HG03520 (cell line): ENCODE measurements at regions not wholly inside any gene's neighbourhood (a gene's known extent, or its start where the extent isn't known, plus 50 kb on each side); places are given as distances from the start of the nearest gene placed in this dataset.

ENCODE experiments used
- ATAC-seq: cut with Tn5 transposase; IDR thresholded peaks from one replicate; pipeline ENCODE4 v1.9.1; 2021; ENCODE audit warnings: mild to moderate bottlenecking, moderate library complexity; ENCODE audit not compliant: unreplicated experiment

DNA sequence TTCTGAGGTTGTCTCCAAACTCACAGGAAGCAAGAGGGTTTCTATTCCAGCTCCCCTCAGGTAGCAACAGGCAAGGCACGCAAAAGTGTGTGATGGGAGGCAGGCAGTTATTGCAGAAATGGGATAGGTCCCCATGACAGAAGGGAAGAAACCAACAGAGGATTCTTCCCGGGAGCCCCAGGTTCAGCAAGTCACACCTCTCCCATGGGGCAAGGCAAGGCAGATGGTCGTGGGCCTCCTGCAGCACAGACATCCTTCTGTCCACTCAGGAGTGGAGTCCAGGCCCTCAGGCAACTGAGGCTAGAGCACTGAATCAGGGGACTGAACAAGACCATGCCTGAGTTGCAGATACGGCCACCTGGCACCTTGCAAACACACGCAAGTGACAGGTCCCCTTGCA, 424.9 kb upstream of the IRX4 start:
- no peak for ATAC-seq

DNA sequence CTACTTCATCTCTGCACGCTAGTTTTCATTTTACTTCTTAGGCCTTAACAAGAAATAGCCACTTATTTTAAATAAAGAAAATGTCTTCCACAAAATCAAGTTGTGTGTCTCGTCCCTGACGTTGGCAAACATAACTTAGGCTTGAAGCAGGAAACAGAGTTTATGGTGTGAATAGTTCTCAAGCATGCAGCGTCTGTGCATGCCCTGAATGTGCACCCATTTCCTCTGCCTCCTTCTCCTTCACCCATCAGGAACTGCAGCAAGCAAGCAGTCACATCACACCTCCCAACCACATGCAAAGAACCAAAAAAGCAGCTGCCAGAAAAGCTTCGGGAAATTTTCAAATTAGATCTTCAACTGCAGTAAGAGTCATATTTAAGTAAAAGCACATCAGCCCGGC, 424.0 kb upstream of the IRX4 start:
- ATAC-seq = no peak

- ATAC-seq = no peak
These were observed 420.8 kb upstream of the IRX4 start for GRCh38 chr5:2303431-2304100.

DNA sequence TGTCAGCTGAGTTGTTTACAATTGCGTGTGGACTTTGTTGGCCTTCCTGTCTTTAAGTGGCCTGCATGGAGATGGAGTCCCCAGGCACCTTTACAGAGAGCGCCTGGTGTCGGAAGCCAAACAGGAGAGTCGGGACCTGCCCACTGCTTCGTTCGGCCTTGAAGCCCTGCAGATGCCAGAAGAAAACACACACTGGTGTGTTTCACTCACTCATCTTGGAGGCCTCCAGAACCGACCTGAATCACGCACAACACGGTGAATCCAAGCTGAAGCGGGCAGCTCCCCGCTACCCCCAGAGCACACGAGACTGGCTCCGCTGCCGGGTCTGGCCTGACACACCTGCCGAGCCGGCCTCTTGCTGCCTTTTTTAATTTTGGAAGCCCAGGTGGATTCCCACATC, 419.4 kb upstream of the IRX4 start:
- no peak for ATAC-seq

GRCh38 chr5:2300861-2301574, 418.3 kb upstream of the IRX4 start:
- no peak for ATAC-seq

GRCh38 chr5:2300421-2300820, 417.7 kb upstream of the IRX4 start:
- ATAC-seq = no peak

DNA sequence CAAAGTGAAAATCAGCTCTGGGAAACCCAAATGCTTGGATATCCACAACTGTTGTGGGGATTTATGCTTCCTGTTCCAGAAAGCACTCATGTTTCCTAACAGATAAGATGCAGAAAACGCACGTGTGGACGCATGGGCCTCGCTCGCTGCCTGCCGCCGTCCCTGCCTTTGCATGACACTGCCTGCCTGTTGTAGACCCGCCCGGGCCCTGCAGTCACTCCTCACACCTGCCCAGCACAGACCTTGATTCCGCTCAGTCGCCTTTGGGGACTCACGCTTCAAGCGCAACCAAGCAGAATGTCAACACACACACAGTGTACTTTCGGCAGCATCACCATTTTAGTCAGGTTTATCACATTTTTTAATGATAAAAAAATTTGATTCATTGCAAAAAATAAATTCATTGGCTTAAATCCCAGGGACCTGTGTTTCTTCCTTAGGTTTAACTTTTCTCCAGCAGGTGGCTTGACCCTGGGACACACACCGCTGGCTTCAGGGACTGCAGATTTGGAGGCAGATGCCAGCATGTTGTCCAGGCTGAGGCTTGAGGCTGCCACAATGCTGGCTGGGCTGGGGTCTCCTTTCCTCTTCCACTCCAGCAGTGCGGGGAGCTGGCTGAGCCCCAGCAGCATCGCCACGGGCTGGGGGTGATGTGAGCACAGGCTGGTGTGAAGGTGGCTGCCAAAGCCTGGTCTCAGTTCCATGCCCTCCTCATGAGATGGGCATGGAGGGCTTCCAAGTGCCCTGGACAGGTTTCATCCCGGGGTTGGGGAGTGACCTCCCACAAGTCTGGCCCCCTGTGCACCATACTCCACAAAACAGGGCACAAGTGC, 416.9 kb upstream of the IRX4 start:
- no peak for ATAC-seq

DNA sequence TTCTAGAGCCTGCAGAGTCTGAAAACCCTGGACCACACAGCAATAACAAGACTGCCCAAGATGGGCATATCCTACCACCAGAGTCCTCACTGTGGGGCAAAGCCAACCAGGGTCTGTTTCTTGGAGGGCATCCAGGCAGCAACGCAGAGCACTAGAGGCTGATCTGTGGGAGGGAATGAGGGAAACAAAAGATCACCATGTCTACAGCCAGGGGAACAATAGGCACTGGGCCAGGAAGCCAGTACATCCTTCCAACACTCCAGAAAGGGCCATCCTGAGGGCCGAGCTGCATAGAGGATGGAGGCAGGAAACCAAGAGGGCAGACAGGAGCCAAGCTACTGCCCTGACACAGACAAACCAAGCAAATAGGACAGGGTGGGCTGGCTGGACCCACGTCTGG, 416.1 kb upstream of the IRX4 start:
- no peak for ATAC-seq

- no peak for ATAC-seq
These were observed 415.3 kb upstream of the IRX4 start for GRCh38 chr5:2297991-2298390.

- no peak for ATAC-seq
These were observed 412.8 kb upstream of the IRX4 start for GRCh38 chr5:2295476-2295875.

- ATAC-seq = no peak
These were observed 411.2 kb upstream of the IRX4 start for GRCh38 chr5:2293906-2294305.

DNA sequence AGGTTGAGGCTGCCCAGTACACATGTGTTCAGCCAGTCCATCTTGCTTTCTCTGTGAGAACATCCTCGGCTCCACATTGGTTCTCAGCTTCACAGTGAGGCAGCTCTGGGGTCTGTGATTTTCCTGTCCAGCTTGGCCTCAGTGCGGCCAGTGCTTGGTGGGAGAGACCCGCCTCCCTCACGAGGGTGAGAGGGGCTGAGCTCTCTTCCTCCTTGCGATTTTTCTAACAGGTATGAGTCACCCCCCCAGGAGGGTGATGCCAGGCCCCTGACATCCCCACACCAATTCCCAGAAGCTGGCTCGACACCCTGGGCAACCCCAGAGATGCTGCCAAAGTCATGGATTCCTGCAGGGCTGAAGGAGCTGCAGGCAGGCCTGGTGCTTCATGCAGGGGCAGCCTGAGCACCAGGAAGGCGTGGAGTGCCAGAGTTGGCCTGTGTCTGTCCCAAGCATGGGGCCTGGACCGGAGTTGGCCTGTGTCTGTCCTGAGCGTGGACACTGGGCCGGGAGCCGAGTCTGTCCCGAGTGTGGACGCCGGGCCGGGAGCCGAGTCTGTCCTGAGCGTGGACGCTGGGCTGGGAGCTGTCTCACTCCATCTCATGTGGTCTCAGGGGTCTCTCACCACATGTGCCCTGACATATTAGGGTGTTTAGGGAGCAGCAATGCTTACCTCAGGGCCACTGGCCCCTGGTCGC, 408.6 kb upstream of the IRX4 start:
- no peak for ATAC-seq

- no peak for ATAC-seq
These were observed 406.7 kb upstream of the IRX4 start for GRCh38 chr5:2289380-2289779.

DNA sequence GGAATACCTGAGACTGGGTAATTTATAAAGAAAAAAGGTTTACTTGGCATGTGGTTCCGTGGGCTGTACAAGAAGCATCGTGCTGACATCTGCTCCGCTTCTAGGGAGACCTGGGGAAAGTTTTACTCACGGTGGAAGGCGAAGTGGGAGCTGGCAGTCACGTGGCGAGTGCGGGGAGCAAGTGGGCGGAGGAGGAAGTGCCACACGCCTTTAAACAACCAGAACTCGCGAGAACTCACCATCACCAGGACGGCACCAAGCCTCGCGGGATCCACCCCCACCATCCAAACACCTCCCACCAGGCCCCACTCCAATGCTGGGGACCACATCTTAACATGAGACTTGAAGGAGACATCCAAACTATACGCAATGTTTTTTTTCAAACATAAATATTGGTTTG, 406.2 kb upstream of the IRX4 start:
- no peak for ATAC-seq

DNA sequence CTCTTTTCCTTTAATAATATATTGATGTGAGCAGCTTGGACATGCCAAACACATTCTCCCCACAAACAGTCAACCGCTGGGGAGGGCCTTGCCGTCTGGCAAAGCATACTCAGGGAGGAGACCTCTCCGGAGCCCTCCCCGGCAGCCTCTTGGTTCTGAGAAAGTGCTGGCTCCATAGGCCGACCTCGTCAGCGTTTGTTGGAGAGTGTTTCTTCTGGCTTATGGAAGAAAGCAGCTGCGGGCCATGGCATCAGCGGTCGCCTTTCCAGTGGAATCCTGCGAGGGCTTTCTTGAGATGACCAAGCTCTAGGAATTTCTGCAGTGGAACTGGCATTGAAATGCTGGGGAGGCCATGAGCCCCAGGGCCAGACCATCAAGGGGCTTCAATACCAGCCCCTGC, 405.7 kb upstream of the IRX4 start:
- ATAC-seq = no peak

- no peak for ATAC-seq
These were observed 403.5 kb upstream of the IRX4 start for GRCh38 chr5:2286250-2286649.

DNA sequence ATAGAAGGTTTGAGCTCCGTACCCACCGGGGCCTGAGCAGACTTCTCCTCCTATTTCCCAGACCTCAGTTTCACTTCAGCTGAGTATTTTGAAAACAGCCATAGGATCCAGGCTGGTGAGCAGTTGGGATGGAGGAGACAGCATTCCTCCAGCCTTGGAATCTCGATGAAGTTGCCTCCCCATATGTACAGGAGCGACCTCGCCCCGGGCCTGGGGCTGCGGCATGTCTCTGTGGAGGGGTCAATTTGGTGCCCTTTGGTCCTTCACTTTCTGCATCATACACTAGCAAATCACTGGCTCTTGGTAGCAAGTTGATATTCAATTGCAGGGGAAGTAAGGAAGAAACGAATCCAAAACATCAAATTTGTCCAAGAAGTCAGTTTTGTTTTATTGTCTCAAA, 402.0 kb upstream of the IRX4 start:
- ATAC-seq = no peak

DNA sequence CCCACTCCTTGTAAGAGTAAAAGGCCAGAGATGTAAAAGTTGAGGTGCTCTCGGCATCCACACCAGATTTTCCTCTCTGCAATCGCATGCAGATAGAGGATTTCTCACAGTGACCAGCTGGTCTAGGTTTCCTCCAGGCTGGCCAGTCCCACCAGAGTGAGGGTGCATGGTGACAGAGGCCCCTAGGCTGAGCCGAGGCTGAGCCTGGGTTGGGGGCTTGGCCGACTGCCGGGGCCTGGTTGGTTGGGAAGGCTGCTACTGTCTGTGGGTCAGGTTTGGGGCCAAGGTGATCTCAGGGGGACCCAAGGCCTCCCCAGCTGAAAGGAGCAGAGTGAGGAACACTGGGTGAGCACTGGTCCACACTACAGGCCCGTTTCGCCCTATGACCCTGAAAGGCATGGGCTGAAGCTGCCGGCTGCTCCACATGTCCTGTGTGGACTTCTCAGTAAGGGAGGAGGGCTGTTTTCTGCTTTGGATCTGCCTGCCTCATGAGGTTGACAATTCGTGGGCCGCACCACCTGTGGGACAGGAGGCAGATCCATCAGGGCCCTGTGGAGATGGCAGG, 400.8 kb upstream of the IRX4 start:
- no peak for ATAC-seq

DNA sequence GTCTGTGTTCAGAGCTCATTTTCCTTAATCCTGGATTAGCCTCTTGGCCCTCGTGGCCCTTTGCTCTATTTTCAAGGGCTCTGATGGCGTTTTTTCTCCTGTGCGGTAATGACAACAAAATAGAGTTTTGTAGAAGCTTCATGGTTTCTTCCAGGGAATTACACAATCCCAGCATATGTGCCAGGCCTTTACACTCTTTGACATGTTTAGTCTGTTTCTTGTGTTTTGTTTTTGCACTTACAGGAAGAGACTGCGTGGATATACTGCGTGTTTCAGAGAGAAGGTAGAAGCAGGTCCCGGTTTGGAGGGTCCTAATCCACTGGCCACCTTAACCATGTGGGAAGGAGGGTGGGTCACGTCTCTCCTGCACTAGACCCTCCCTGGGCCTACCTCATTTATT, 400.2 kb upstream of the IRX4 start:
- no peak for ATAC-seq

GRCh38 chr5:2282034-2282690, 399.4 kb upstream of the IRX4 start:
- no peak for ATAC-seq

DNA sequence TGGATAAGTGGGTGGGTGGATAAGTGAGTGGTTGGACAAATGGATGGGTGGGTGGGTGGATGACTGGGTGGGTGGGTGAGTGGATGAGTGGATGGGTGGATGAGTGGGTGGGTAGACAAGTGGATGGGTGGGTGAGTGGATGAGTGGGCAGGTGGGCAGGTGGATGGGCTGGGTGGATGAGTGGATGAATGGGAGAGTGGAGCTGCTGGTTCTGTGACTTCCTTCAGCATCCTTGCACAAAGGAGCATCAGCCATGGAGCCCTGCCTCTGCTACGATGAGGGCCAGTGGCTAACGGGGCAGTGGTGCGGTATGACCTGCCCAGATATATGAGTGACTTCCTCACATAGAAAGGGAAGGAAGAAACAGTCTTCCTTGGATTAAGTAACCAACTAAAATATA, 398.7 kb upstream of the IRX4 start:
- ATAC-seq = no peak
